ENCODE measurements at regions not wholly inside any gene's neighbourhood (a gene's known extent, or its start where the extent isn't known, plus 50 kb on each side); places are given as distances from the start of the nearest gene placed in this dataset.

- Histone ChIP-seq H3K4me1 (ENCODE audit: control insufficient read depth in 2 of 2, insufficient read depth in 2 of 2, low read length in 2 of 2) (no peaks in the 10 kb centered on the region), H3K4me3 (ENCODE audit: low read length in 2 of 2) (no peak overlapping the region), H3K9me3 (ENCODE audit: control insufficient read depth in 2 of 2, insufficient read depth in 1 of 2, low read length in 1 of 2) (peaks cover 0 to 1% of the 10 kb centered on the region in 2 donors), H3K36me3 (ENCODE audit: control insufficient read depth in 2 of 2, insufficient read depth in 2 of 2, low read length in 1 of 2) (no peaks in the 10 kb centered on the region), H3K27me3 (ENCODE audit: control insufficient read depth in 2 of 2, insufficient read depth in 1 of 2, low read length in 1 of 2) (no peaks in the 10 kb centered on the region), H3K27ac (ENCODE audit: low read depth in 1 of 2, low read length in 1 of 2) (no peak overlapping the region)
- DNase-seq (ENCODE audit: low read depth in 6 of 9, low spot score in 9 of 9), result no peak
- WGBS, result 78% methylated on average over 3 of the region's 3 CpGs
Measured at GRCh38 chr5:135697959-135698345, 119.2 kb upstream of the CXCL14 start.

GRCh38 chr5:135697251-135697958 lies 118.6 kb upstream of the CXCL14 start:
- Histone ChIP-seq H3K36me3 (ENCODE audit: control insufficient read depth in 2 of 2, insufficient read depth in 2 of 2, low read length in 1 of 2) (no peaks in the 10 kb centered on the region), H3K27ac (ENCODE audit: low read depth in 1 of 2, low read length in 1 of 2) (no peak overlapping the region), H3K27me3 (ENCODE audit: control insufficient read depth in 2 of 2, insufficient read depth in 1 of 2, low read length in 1 of 2) (no peaks in the 10 kb centered on the region), H3K4me3 (ENCODE audit: low read length in 2 of 2) (no peak overlapping the region), H3K4me1 (ENCODE audit: control insufficient read depth in 2 of 2, insufficient read depth in 2 of 2, low read length in 2 of 2) (no peaks in the 10 kb centered on the region), H3K9me3 (ENCODE audit: control insufficient read depth in 2 of 2, insufficient read depth in 1 of 2, low read length in 1 of 2) (peaks cover 0 to 1% of the 10 kb centered on the region in 2 donors)
- no peak for DNase-seq (ENCODE audit: low read depth in 6 of 9, low spot score in 9 of 9)
- 89% methylated on average over 5 of the region's 5 CpGs for WGBS

- no peak for DNase-seq (ENCODE audit: low read depth in 6 of 9, low spot score in 9 of 9)
- no peak overlapping the region for H3K4me3 ChIP-seq (ENCODE audit: low read length in 2 of 2)
- H3K9me3 ChIP-seq (ENCODE audit: control insufficient read depth in 2 of 2, insufficient read depth in 1 of 2, low read length in 1 of 2), result peaks cover 0 to 1% of the 10 kb centered on the region in 2 donors
- H3K27ac ChIP-seq (ENCODE audit: low read depth in 1 of 2, low read length in 1 of 2), result no peak overlapping the region
- no peaks in the 10 kb centered on the region for H3K4me1 ChIP-seq (ENCODE audit: control insufficient read depth in 2 of 2, insufficient read depth in 2 of 2, low read length in 2 of 2)
- H3K27me3 ChIP-seq (ENCODE audit: control insufficient read depth in 2 of 2, insufficient read depth in 1 of 2, low read length in 1 of 2), result no peaks in the 10 kb centered on the region
- no peaks in the 10 kb centered on the region for H3K36me3 ChIP-seq (ENCODE audit: control insufficient read depth in 2 of 2, insufficient read depth in 2 of 2, low read length in 1 of 2)
Measured at GRCh38 chr5:135696317-135696716, 117.5 kb upstream of the CXCL14 start.

GRCh38 chr5:135695656-135696313 lies 117.0 kb upstream of the CXCL14 start:
- no peaks in the 10 kb centered on the region for H3K4me1 ChIP-seq (ENCODE audit: control insufficient read depth in 2 of 2, insufficient read depth in 2 of 2, low read length in 2 of 2)
- 76% methylated on average over 5 of the region's 5 CpGs for WGBS

GRCh38 chr5:135694906-135695305 lies 116.1 kb upstream of the CXCL14 start:
- H3K4me3 ChIP-seq (ENCODE audit: low read length in 2 of 2), result no peak overlapping the region
- no peak for DNase-seq (ENCODE audit: low read depth in 6 of 9, low spot score in 9 of 9)
- H3K4me1 ChIP-seq (ENCODE audit: control insufficient read depth in 2 of 2, insufficient read depth in 2 of 2, low read length in 2 of 2), result no peaks in the 10 kb centered on the region
- no peak overlapping the region for H3K27ac ChIP-seq (ENCODE audit: low read depth in 1 of 2, low read length in 1 of 2)
- no peaks in the 10 kb centered on the region for H3K9me3 ChIP-seq (ENCODE audit: control insufficient read depth in 2 of 2, insufficient read depth in 1 of 2, low read length in 1 of 2)
- no peaks in the 10 kb centered on the region for H3K36me3 ChIP-seq (ENCODE audit: control insufficient read depth in 2 of 2, insufficient read depth in 2 of 2, low read length in 1 of 2)
- H3K27me3 ChIP-seq (ENCODE audit: control insufficient read depth in 2 of 2, insufficient read depth in 1 of 2, low read length in 1 of 2), result no peaks in the 10 kb centered on the region
- 89% methylated on average over 5 of the region's 5 CpGs for WGBS

More at GRCh38 chr5:135695656-135696313, 117.0 kb upstream of the CXCL14 start:
- DNase-seq (ENCODE audit: low read depth in 6 of 9, low spot score in 9 of 9), result no peak
- no peaks in the 10 kb centered on the region for H3K27me3 ChIP-seq (ENCODE audit: control insufficient read depth in 2 of 2, insufficient read depth in 1 of 2, low read length in 1 of 2)
- no peak overlapping the region for H3K27ac ChIP-seq (ENCODE audit: low read depth in 1 of 2, low read length in 1 of 2)
- no peak overlapping the region for H3K4me3 ChIP-seq (ENCODE audit: low read length in 2 of 2)
- H3K9me3 ChIP-seq (ENCODE audit: control insufficient read depth in 2 of 2, insufficient read depth in 1 of 2, low read length in 1 of 2), result no peaks in the 10 kb centered on the region
- H3K36me3 ChIP-seq (ENCODE audit: control insufficient read depth in 2 of 2, insufficient read depth in 2 of 2, low read length in 1 of 2), result no peaks in the 10 kb centered on the region

GRCh38 chr5:135694012-135694411 lies 115.2 kb upstream of the CXCL14 start:
- H3K9me3 ChIP-seq (ENCODE audit: control insufficient read depth in 2 of 2, insufficient read depth in 1 of 2, low read length in 1 of 2), result no peaks in the 10 kb centered on the region
- no peaks in the 10 kb centered on the region for H3K27me3 ChIP-seq (ENCODE audit: control insufficient read depth in 2 of 2, insufficient read depth in 1 of 2, low read length in 1 of 2)
- H3K4me3 ChIP-seq (ENCODE audit: low read length in 2 of 2), result no peak overlapping the region
- no peaks in the 10 kb centered on the region for H3K4me1 ChIP-seq (ENCODE audit: control insufficient read depth in 2 of 2, insufficient read depth in 2 of 2, low read length in 2 of 2)
- no peak overlapping the region for H3K27ac ChIP-seq (ENCODE audit: low read depth in 1 of 2, low read length in 1 of 2)
- no peaks in the 10 kb centered on the region for H3K36me3 ChIP-seq (ENCODE audit: control insufficient read depth in 2 of 2, insufficient read depth in 2 of 2, low read length in 1 of 2)
- 82% methylated on average over 9 of the region's 9 CpGs for WGBS
- no peak for DNase-seq (ENCODE audit: low read depth in 6 of 9, low spot score in 9 of 9)

GRCh38 chr5:135693371-135693955 lies 114.7 kb upstream of the CXCL14 start:
- 96% methylated on average over 8 of the region's 8 CpGs for WGBS
- Histone ChIP-seq H3K4me1 (ENCODE audit: control insufficient read depth in 2 of 2, insufficient read depth in 2 of 2, low read length in 2 of 2) (no peaks in the 10 kb centered on the region), H3K4me3 (ENCODE audit: low read length in 2 of 2) (no peak overlapping the region), H3K9me3 (ENCODE audit: control insufficient read depth in 2 of 2, insufficient read depth in 1 of 2, low read length in 1 of 2) (no peaks in the 10 kb centered on the region), H3K27me3 (ENCODE audit: control insufficient read depth in 2 of 2, insufficient read depth in 1 of 2, low read length in 1 of 2) (no peaks in the 10 kb centered on the region), H3K27ac (ENCODE audit: low read depth in 1 of 2, low read length in 1 of 2) (no peak overlapping the region), H3K36me3 (ENCODE audit: control insufficient read depth in 2 of 2, insufficient read depth in 2 of 2, low read length in 1 of 2) (no peaks in the 10 kb centered on the region)
- DNase-seq (ENCODE audit: low read depth in 6 of 9, low spot score in 9 of 9), result no peak

- no peak for DNase-seq (ENCODE audit: low read depth in 6 of 9, low spot score in 9 of 9)
- H3K4me1 ChIP-seq (ENCODE audit: control insufficient read depth in 2 of 2, insufficient read depth in 2 of 2, low read length in 2 of 2), result no peaks in the 10 kb centered on the region
- H3K4me3 ChIP-seq (ENCODE audit: low read length in 2 of 2), result no peak overlapping the region
- 75% methylated on average over 6 of the region's 6 CpGs for WGBS
- H3K9me3 ChIP-seq (ENCODE audit: control insufficient read depth in 2 of 2, insufficient read depth in 1 of 2, low read length in 1 of 2), result no peaks in the 10 kb centered on the region
- no peak overlapping the region for H3K27ac ChIP-seq (ENCODE audit: low read depth in 1 of 2, low read length in 1 of 2)
- H3K27me3 ChIP-seq (ENCODE audit: control insufficient read depth in 2 of 2, insufficient read depth in 1 of 2, low read length in 1 of 2), result no peaks in the 10 kb centered on the region
- H3K36me3 ChIP-seq (ENCODE audit: control insufficient read depth in 2 of 2, insufficient read depth in 2 of 2, low read length in 1 of 2), result no peaks in the 10 kb centered on the region
Measured at GRCh38 chr5:135691044-135691443, 112.3 kb upstream of the CXCL14 start.

GRCh38 chr5:135690466-135690865 lies 111.7 kb upstream of the CXCL14 start:
- Histone ChIP-seq H3K9me3 (ENCODE audit: control insufficient read depth in 2 of 2, insufficient read depth in 1 of 2, low read length in 1 of 2) (no peaks in the 10 kb centered on the region), H3K4me3 (ENCODE audit: low read length in 2 of 2) (no peak overlapping the region), H3K4me1 (ENCODE audit: control insufficient read depth in 2 of 2, insufficient read depth in 2 of 2, low read length in 2 of 2) (no peaks in the 10 kb centered on the region), H3K27ac (ENCODE audit: low read depth in 1 of 2, low read length in 1 of 2) (no peak overlapping the region), H3K27me3 (ENCODE audit: control insufficient read depth in 2 of 2, insufficient read depth in 1 of 2, low read length in 1 of 2) (no peaks in the 10 kb centered on the region), H3K36me3 (ENCODE audit: control insufficient read depth in 2 of 2, insufficient read depth in 2 of 2, low read length in 1 of 2) (no peaks in the 10 kb centered on the region)
- DNase-seq (ENCODE audit: low read depth in 6 of 9, low spot score in 9 of 9), result no peak
- 93% methylated on average over 2 of the region's 2 CpGs for WGBS
